Stimulated activated CD8-positive, alpha-beta memory T cell treated with anti-CD3 and anti-CD28 coated beads, Interleukin-7, amount 100 ng/mL, for 4 hours (primary cell): ENCODE measurements at regions not wholly inside any gene's neighbourhood (a gene's known extent, or its start where the extent isn't known, plus 50 kb on each side); places are given as distances from the start of the nearest gene placed in this dataset.
"Not testable (repeated sequence)": the region's sequence is repeated elsewhere in the genome, so short reads cannot be mapped to it uniquely, and the experiment has no call there.

Source experiments
- DNase-seq, 2 donors: peaks; one replicate each; pipeline ENCODE4 v3.0.0-alpha.2; 2020; ENCODE audit warnings: low read depth in 2 of 2

GRCh38 chr5:99901972-99902371, 633.2 kb upstream of the FAM174A start:
- DNase-seq, result no peak

DNA sequence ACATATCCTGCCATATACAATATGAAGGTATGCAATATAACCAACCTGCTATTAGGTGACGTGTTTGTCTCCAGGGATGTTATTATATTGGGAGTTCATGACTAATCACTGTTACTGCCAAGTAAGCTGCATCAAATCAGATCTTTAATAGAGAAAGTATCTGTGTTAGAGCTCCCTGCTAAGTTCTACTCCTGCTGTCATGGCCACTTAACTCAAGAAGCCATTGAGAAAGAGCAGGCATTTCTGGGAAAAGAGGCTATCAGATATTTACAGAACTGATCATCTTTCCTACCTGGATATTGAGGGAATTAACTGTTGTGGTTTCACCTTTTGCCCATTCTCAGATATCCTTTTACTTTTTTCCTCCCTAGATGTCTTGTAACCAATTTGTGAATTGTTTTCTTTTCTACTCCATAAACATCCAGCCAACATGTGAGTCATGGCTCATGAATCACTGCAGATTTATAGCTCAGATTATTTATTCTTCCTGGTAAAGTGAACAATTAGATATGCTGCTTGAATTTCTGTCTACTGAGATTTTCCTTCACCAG, 634.8 kb upstream of the FAM174A start:
- no peak for DNase-seq

DNA sequence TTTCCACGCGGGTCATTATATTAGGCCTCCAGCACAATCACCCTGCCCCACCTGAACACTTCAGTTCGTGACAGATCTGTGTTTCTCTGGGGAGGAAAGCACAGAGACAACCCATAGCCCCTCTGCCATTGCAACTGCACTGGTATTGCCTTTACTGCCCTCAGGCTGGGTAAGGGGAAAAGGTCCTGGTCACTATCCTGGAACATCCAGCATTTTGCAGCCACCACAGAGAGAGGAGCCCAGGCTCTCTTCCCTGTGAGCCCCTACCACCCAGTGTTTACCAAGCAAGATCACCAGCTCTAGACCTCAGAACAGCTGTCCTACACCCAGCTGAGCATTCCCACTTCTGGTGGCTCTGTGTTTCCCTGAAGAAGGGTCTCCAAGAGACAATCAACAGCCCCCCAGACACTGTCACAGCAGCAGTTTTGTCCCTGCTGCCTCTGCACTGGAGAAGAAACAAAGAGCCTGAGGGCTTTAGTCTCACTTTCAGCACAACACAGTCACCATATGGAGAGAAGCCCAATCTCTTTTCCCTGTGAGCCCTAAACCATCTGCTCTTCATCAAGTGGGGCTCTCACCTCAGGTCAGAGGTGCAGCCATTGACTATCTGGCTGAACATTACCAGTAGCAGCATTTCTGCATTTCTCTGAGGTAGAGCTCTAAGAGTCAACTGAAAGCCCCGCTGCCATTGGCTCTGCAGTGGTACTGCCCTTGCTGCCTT, 655.2 kb upstream of the FAM174A start:
- no peak for DNase-seq

DNA sequence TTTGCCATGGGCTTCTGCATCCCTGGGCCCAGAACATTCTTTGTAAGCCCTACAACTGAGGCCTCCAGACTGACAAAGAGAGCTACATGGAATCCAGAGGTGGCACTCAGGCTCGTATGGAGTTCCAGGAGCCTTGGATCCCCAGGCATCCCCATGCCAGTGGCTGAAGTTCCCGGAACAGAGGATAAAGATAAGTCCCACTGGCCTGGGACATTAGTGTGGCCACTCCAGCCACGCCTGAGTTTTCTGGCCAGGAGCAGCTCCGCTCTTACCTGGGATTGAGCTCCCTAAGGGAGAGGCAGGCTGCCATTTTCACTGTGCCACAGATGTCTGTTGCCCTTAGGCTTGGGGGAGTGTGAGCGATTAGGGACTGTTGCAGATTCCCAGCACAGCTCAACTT, 656.3 kb upstream of the FAM174A start:
- DNase-seq, result no peak

DNA sequence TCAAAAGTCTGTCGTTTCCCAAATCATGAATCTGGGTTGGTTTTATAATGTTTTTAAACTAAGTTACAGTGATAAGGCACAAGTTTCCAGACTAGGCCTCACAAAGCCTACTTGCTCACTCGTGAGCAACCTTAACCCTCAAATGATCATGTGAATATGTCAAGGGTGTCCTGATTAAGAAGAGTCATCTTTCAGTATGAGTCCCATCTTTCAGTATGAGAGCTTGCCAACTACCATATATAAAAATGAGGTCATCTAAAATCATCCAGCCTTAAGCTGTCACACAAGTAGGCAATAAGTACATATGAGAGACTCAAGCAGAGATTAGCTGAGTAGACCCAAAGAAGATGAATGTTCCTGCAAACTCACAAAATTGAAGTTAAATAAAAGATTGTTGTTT, 668.4 kb upstream of the FAM174A start:
- DNase-seq, result no peak

DNA sequence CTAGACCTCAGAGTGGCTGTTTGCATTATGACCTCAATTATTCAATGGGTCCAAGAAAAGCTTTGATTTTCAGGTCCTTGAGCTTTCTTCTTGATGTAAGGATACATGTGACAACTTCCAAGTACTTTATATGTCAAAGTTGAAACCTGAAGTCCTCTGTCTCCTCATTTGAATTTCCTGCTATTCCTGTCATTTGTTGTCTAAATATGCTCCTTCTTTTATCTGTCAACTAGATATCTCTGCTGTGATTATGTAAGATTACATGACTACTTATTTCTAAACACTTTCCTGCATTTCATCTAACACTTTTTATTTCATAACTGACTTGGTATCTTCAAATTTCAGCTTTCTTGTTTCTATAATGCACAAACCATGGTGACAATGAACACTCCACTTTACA, 670.0 kb upstream of the FAM174A start:
- no peak for DNase-seq

GRCh38 chr5:99835791-99836190, 699.4 kb upstream of the FAM174A start:
- DNase-seq, result no peak

- DNase-seq, result no peak
These were observed 708.0 kb upstream of the FAM174A start for GRCh38 chr5:99827136-99827535.

GRCh38 chr5:99817796-99818195, 717.4 kb upstream of the FAM174A start:
- DNase-seq, result no peak

DNA sequence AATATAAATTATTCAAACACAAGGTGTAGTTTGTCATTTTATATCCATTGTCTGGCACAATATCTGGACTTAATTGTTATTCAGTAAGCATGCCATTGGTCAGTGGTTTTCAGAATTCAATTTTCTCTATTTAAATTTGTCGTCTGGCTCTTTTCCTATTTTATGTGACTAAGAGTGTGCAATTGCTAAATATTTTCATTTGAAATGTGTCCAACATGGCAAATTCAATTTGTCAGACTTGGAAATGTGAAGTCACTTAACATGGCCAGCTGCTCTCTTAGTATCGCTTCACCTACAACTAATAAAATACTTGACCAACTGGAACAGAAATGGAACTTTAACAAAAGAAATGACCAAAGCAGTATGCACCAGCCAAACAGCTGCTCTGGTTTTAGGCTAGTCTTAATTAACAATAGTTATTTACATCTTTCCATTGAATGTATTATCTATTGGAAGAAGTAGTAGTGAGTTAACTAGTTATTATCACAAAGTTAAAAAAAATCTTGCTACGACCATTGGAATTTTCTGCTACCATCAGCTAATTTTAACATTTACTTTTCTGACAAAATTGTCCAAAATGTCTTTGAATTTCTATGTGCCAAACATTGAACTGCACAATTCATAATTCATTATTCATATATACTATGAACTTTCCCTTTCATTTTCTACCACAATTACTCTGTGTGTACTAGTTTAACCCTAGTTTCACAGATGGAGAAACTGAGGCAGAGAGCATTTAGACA, 720.7 kb upstream of the FAM174A start:
- DNase-seq, result no peak

- DNase-seq, result no peak
These were observed 726.4 kb upstream of the FAM174A start for GRCh38 chr5:99808657-99809230.

- DNase-seq, result no peak
These were observed 727.8 kb upstream of the FAM174A start for GRCh38 chr5:99807346-99807745.

GRCh38 chr5:99795031-99795430, 740.1 kb upstream of the FAM174A start:
- DNase-seq, result no peak

DNA sequence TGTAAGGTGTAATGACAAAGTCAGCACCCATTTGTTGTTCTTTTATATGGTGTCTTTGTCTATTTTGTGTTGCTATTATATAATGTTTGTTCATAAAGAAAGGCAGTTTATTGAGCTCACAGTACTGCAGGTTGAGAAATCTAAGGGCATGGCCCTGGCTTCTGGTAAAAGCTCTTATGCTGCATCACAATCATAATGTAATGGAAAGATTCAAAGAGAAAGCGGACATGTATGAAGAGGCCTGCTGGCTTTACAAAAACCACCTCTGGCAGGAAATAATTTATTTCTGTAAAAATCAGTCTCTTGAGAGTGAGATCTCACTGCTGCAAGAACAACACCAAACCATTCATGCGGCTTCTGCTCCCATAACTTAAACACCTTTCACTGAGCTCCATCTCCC, 746.7 kb upstream of the FAM174A start:
- DNase-seq, result no peak

DNA sequence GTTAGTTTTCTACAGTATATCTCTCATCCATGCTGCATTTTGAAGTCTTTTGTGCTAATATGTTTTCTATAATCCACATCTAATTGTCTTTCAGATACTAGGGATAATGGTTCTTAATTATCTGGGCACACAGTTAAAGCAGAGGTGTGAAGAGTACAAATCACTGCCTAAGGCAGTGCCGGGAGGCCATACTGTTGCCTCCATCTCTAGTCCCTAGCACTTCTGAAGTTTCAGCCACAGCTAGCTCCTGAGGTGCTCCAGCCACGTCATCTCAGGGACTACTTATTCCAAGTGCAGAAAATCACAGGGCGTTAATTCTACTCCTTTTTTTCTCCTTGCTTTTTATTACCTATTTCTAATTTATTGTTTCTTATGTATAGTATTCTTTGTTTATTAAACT, 760.0 kb upstream of the FAM174A start:
- no peak for DNase-seq

- no peak for DNase-seq
These were observed 761.9 kb upstream of the FAM174A start for GRCh38 chr5:99773290-99773689.

DNA sequence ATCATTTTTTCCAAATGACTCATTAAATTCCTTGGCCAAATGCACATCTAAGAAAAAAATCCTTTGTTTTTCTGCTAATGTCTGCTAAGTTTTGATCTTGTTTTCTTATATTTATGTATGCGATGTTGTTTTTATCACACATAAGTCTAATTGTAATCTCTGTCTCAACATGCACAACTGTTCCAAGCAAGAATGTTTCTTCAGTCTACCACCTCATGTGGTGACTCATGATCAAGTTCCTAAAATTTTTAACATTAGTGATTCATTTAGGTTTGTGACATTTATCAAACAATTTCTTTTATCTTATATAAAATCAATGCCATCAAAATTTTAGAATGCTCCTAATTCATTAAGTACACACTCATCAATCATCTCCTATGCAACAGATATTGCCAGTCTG, 763.9 kb upstream of the FAM174A start:
- no peak for DNase-seq

DNA sequence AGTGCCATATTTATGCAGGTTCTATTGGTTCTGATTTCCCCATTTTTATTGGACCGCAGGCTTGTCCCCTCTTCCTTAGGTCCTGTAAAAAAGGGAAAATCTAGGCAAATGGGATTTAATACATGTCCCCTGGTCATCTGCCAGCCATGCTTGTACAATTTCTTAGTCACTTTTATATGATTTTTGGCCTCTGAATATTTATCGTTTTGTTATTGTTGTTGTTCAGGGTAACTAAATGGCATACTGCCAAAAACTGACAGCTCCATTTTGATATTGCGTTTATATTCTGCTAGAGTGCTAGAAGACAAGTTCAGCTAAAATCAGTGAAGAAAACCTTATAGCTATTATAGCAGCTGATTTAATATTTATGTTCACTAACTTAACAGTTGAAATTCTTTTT, 770.2 kb upstream of the FAM174A start:
- DNase-seq, result no peak

GRCh38 chr5:99763021-99763774, 772.0 kb upstream of the FAM174A start:
- no peak for DNase-seq

DNA sequence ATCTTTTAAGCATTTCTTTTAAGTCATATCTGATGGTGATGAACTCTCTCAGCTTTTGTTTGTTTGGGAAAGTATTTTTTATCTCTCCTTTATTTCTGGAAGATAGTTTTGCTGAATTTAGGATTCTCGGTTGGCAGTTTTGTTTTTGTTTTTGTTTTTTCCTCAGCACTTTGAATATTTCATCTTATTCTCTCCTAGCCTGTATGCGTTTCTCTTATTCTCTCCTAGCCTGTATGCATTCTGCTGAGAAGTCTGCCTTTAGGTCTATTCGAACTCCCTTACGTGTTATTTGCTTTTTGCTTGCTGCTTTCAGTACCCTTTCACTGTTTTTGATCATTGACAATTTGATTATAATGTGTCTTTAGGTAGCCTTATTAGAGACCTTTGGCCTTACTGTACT, 787.8 kb upstream of the FAM174A start:
- no peak for DNase-seq

GRCh38 chr5:99733146-99733545, 802.0 kb upstream of the FAM174A start:
- DNase-seq, result not testable (repeated sequence)

DNA sequence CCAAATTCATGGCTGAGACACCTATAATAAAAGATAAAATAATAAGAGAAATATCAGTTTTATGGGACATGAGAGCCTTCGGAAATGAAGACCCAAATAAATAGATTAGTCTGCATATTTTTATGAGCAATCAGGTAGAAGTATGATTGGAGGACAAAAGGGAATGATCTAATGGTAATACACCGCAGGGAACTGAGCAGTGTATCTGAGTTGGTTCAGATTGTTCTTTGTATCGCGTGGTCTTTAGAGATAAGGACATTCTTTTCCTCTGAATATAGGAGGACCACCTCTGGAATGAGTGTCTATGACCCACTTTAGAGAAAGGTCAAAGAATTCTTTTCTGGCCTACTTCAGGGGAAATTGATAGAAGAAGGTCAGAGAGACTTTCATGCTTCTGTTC, 801.8 kb upstream of the CHD1 start:
- not testable (repeated sequence) for DNase-seq
